Neural cell (in vitro differentiated cells): ENCODE measurements at regions not wholly inside any gene's neighbourhood (a gene's known extent, or its start where the extent isn't known, plus 50 kb on each side); places are given as distances from the start of the nearest gene placed in this dataset.

Experiments used
- H2AFZ ChIP-seq: fragments of 200-600, 300-800 bp; sonication (generic), shearing (Covaris generic); 2 replicates; pipeline ENCODE4 v1.6.0; 2014; ENCODE audit warnings: low read depth, mild to moderate bottlenecking, antibody characterized with exemption, low read length, moderate library complexity
- H3F3A ChIP-seq: fragments of 200-600 bp; shearing (Covaris generic); 2 replicates; pipeline ENCODE4 v1.6.1; 2016; ENCODE audit warnings: mild to moderate bottlenecking, moderate library complexity, mixed read lengths, antibody characterized with exemption, low read length; ENCODE audit not compliant: insufficient read depth, poor library complexity, severe bottlenecking
- H3K27ac ChIP-seq: fragments of 200-600, 300-800 bp; sonication (generic), shearing (Covaris generic); 2 replicates; pipeline ENCODE4 v1.5.1; 2014; ENCODE audit warnings: mild to moderate bottlenecking, low read length, moderate library complexity
- H3K27me3 ChIP-seq: fragments of 300-800, 200-600 bp; sonication (generic), shearing (Covaris generic); 2 replicates; pipeline ENCODE4 v1.6.0; 2014; ENCODE audit warnings: mild to moderate bottlenecking, low read depth, low read length, moderate library complexity; ENCODE audit not compliant: insufficient read depth
- H3K36me3 ChIP-seq: fragments of 300-800, 200-600 bp; sonication (generic), shearing (Covaris generic); 2 replicates; pipeline ENCODE4 v1.5.1; 2014; ENCODE audit warnings: mild to moderate bottlenecking, antibody characterized with exemption, low read length, moderate library complexity; ENCODE audit not compliant: insufficient read depth
- H3K4me2 ChIP-seq: fragments of 300-800, 200-600 bp; sonication (generic), shearing (Covaris generic); 2 replicates; pipeline ENCODE4 v1.6.0; 2014; ENCODE audit warnings: mild to moderate bottlenecking, low read length
- H3K4me3 ChIP-seq: fragments of 300-800, 200-600 bp; sonication (generic), shearing (Covaris generic); 2 replicates; pipeline ENCODE4 v1.5.1; 2014; ENCODE audit warnings: mild to moderate bottlenecking, low read length, moderate library complexity
- H3K79me2 ChIP-seq: fragments of 200-600 bp; shearing (Covaris generic); replicated peaks from 2 replicates; pipeline ENCODE4 v1.6.0; 2014; ENCODE audit warnings: mild to moderate bottlenecking, low read length, moderate library complexity; ENCODE audit not compliant: insufficient read depth
- H3K9ac ChIP-seq: fragments of 300-800, 200-600 bp; sonication (generic), shearing (Covaris generic); 2 replicates; pipeline ENCODE4 v1.6.1; 2016; ENCODE audit warnings: mild to moderate bottlenecking, low read length, mixed read lengths
- H3K9me2 ChIP-seq: fragments of 200-600 bp; shearing (Covaris generic); 2 replicates; pipeline ENCODE4 v1.6.1; 2016; ENCODE audit warnings: mild to moderate bottlenecking, low read length, mixed read lengths; ENCODE audit not compliant: insufficient read depth
- H3K9me3 ChIP-seq: fragments of 200-600, 300-800 bp; sonication (generic), shearing (Covaris generic); 2 replicates; pipeline ENCODE4 v1.6.1; 2016; ENCODE audit warnings: mild to moderate bottlenecking, mixed run types, low read length, moderate library complexity, mixed read lengths
- H4K20me1 ChIP-seq: fragments of 200-600 bp; shearing (Covaris generic); 2 replicates; pipeline ENCODE4 v1.6.1; 2016; ENCODE audit warnings: mild to moderate bottlenecking, mixed run types; ENCODE audit not compliant: insufficient read depth
- EP300 ChIP-seq: fragments of 450-650 bp; conservative IDR thresholded peaks from 2 replicates; pipeline ENCODE4 v1.6.1; 2014; ENCODE audit warnings: antibody characterized with exemption, mild to moderate bottlenecking, moderate library complexity; ENCODE audit not compliant: poor library complexity, severe bottlenecking
- EZH2 ChIP-seq: fragments of 200-600, 300-800 bp; shearing (Covaris generic), sonication (generic); IDR thresholded peaks from 2 replicates; pipeline ENCODE4 v1.6.1; 2014; ENCODE audit warnings: antibody characterized with exemption, low read length, borderline replicate concordance, mild to moderate bottlenecking; ENCODE audit not compliant: insufficient read depth, poor library complexity, severe bottlenecking
- MXI1 ChIP-seq: fragments of 450-650 bp; conservative IDR thresholded peaks from 2 replicates; pipeline ENCODE4 v1.6.1; 2014; ENCODE audit warnings: antibody characterized with exemption, mild to moderate bottlenecking; ENCODE audit not compliant: poor library complexity, severe bottlenecking
- POLR2AphosphoS5 ChIP-seq: IDR thresholded peaks from 2 replicates; pipeline ENCODE4 v1.6.1; 2012
- RAD21 ChIP-seq: fragments of 450-650 bp; conservative IDR thresholded peaks from 2 replicates; pipeline ENCODE4 v1.6.1; 2014; ENCODE audit warnings: antibody characterized with exemption, mild to moderate bottlenecking, moderate library complexity
- REST ChIP-seq: IDR thresholded peaks from 2 replicates; pipeline ENCODE4 v1.6.1; 2012; ENCODE audit warnings: borderline replicate concordance
- SMC3 ChIP-seq: fragments of 450-650 bp; conservative IDR thresholded peaks from 2 replicates; pipeline ENCODE4 v1.6.1; 2014; ENCODE audit warnings: antibody characterized with exemption, mild to moderate bottlenecking, moderate library complexity; ENCODE audit not compliant: poor library complexity
- TAF1 ChIP-seq: IDR thresholded peaks from 2 replicates; pipeline ENCODE4 v1.6.1; 2012; ENCODE audit warnings: low read depth
- TF ChIP-seq, protein P1 (sequence below): fragments of 450-650 bp; IDR thresholded peaks from 2 replicates; pipeline ENCODE4 v1.5.1; 2014; ENCODE audit warnings: antibody characterized with exemption, mild to moderate bottlenecking, moderate library complexity; ENCODE audit not compliant: poor library complexity, severe bottlenecking

- no peaks in the 10 kb centered on the region for H3K9me2 ChIP-seq
- H3K9me3 ChIP-seq: no peaks in the 10 kb centered on the region
- H3F3A ChIP-seq: no peaks in the 10 kb centered on the region
- H3K9ac ChIP-seq: no peak overlapping the region
- H3K27ac ChIP-seq: no peak overlapping the region
- TF ChIP-seq RAD21 (no peak), EZH2 (no peak), EP300 (no peak), REST (no peak), POLR2AphosphoS5 (no peak), MXI1 (no peak), TAF1 (no peak), SMC3 (no peak)
- TF ChIP-seq, protein P1, sequence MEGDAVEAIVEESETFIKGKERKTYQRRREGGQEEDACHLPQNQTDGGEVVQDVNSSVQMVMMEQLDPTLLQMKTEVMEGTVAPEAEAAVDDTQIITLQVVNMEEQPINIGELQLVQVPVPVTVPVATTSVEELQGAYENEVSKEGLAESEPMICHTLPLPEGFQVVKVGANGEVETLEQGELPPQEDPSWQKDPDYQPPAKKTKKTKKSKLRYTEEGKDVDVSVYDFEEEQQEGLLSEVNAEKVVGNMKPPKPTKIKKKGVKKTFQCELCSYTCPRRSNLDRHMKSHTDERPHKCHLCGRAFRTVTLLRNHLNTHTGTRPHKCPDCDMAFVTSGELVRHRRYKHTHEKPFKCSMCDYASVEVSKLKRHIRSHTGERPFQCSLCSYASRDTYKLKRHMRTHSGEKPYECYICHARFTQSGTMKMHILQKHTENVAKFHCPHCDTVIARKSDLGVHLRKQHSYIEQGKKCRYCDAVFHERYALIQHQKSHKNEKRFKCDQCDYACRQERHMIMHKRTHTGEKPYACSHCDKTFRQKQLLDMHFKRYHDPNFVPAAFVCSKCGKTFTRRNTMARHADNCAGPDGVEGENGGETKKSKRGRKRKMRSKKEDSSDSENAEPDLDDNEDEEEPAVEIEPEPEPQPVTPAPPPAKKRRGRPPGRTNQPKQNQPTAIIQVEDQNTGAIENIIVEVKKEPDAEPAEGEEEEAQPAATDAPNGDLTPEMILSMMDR: no peak
- H3K27me3 ChIP-seq: no peaks in the 10 kb centered on the region
- H4K20me1 ChIP-seq: no peaks in the 10 kb centered on the region
- no peak overlapping the region for H2AFZ ChIP-seq
- H3K4me2 ChIP-seq: no peak overlapping the region
- H3K4me3 ChIP-seq: no peak overlapping the region
- H3K36me3 ChIP-seq: no peaks in the 10 kb centered on the region
- no peaks in the 10 kb centered on the region for H3K79me2 ChIP-seq
Observed at GRCh38 chr17:77690271-77691161, 268.0 kb upstream of the TNRC6C start.

GRCh38 chr17:77691216-77692085 lies 267.1 kb upstream of the TNRC6C start:
- Histone ChIP-seq H3K4me2 (no peak overlapping the region), H3K9ac (no peak overlapping the region), H4K20me1 (no peaks in the 10 kb centered on the region), H3K36me3 (no peaks in the 10 kb centered on the region), H3K9me2 (no peaks in the 10 kb centered on the region), H3F3A (no peaks in the 10 kb centered on the region), H3K9me3 (no peaks in the 10 kb centered on the region), H3K79me2 (no peaks in the 10 kb centered on the region), H2AFZ (no peak overlapping the region), H3K27ac (no peak overlapping the region), H3K27me3 (no peaks in the 10 kb centered on the region), H3K4me3 (no peak overlapping the region)
- TF ChIP-seq REST (no peak), MXI1 (no peak), EP300 (no peak), RAD21 (no peak), SMC3 (no peak), EZH2 (no peak), TAF1 (no peak)
